Left cardiac atrium (tissue), 4 donors: ENCODE measurements at regions not wholly inside any gene's neighbourhood (a gene's known extent, or its start where the extent isn't known, plus 50 kb on each side); places are given as distances from the start of the nearest gene placed in this dataset.
"Not testable (repeated sequence)": the region's sequence is repeated elsewhere in the genome, so short reads cannot be mapped to it uniquely, and the experiment has no call there.

Source experiments
- ATAC-seq, 2 donors: fragments of 200-7000 bp; cut with Tn5 transposase; one replicate each; pipeline ENCODE4 v1.9.1; 2020; ENCODE audit warnings: mild to moderate bottlenecking in 2 of 2, moderate library complexity in 2 of 2
- DNase-seq: peaks from one replicate; pipeline ENCODE4 v3.0.0-alpha.2; 2020
- intact Hi-C, 2 donors: fragments of 100-400 bp; cut with DNase I; formaldehyde crosslinking; loops; one replicate each; pipeline versions ENCODE4 v1.14.1 to v1.15.1; 2022 to 2023
- donor health status: DM: no; HTN: yes; CAD: no.
- donor health status: DM: no; HTN: yes; CAD: no; lungs with severe emphysema.
- donor health status: DM: yes; HTN: yes; CAD: no.
- donor health status: Dilated cardiomyopathy.

GRCh38 chr11:13127161-13127560 lies 118.0 kb downstream of the RASSF10 start:
- no peak for DNase-seq
- ATAC-seq: no peak
- intact Hi-C loops: no loop called here

- intact Hi-C loops: no loop called here
- DNase-seq: no peak
- ATAC-seq: no peak
These were observed 119.2 kb downstream of the RASSF10 start for GRCh38 chr11:13128354-13128753.

GRCh38 chr11:13134066-13134465 lies 125.0 kb downstream of the RASSF10 start:
- DNase-seq: no peak

GRCh38 chr11:13134886-13135285 lies 125.8 kb downstream of the RASSF10 start:
- intact Hi-C loops: no loop called here
- DNase-seq (no peak), ATAC-seq (no peak)

More at GRCh38 chr11:13134066-13134465, 125.0 kb downstream of the RASSF10 start:
- intact Hi-C loops: no loop called here
- no peak for ATAC-seq

GRCh38 chr11:13135385-13136271 lies 126.5 kb downstream of the RASSF10 start:
- DNase-seq (no peak), ATAC-seq (peak in 1 of 2 donors; percentile 48)
- intact Hi-C loops: no loop called here

GRCh38 chr11:13136272-13136596 lies 127.1 kb downstream of the RASSF10 start:
- intact Hi-C loops: no loop called here
- no peak for ATAC-seq
- no peak for DNase-seq

GRCh38 chr11:13137844-13138301 lies 128.8 kb downstream of the RASSF10 start:
- no peak for DNase-seq
- intact Hi-C loops: no loop called here

GRCh38 chr11:13139085-13139484 lies 130.0 kb downstream of the RASSF10 start:
- DNase-seq, intact Hi-C loops, ATAC-seq: not testable (repeated sequence)

More at GRCh38 chr11:13137844-13138301, 128.8 kb downstream of the RASSF10 start:
- ATAC-seq: no peak

- ATAC-seq (no peak), DNase-seq (no peak)
- intact Hi-C loops: no loop called here
These were observed 131.1 kb downstream of the RASSF10 start for GRCh38 chr11:13140028-13140870.

GRCh38 chr11:13140873-13141655 lies 131.9 kb downstream of the RASSF10 start:
- ATAC-seq: no peak
- DNase-seq: no peak
- intact Hi-C loops: no loop called here

GRCh38 chr11:13141731-13142709 lies 132.9 kb downstream of the RASSF10 start:
- ATAC-seq: peak in 1 of 2 donors; percentile 88
- intact Hi-C loops: no loop called here
- DNase-seq: peak; percentile 70

- intact Hi-C loops: no loop called here
- ATAC-seq (no peak), DNase-seq (no peak)
These were observed 133.9 kb upstream of the BMAL1 start for GRCh38 chr11:13143486-13144297.

- intact Hi-C loops: no loop called here
- ATAC-seq: no peak
These were observed 132.1 kb upstream of the BMAL1 start for GRCh38 chr11:13145461-13145860.

GRCh38 chr11:13149991-13150390 lies 127.6 kb upstream of the BMAL1 start:
- intact Hi-C loops: loop anchor here (5.0 to 10.0 kb wide), 2 partner anchors 183 to 185 kb away; no protein-coding TSS in a partner anchor
- ATAC-seq (no peak), DNase-seq (no peak)

More at GRCh38 chr11:13145461-13145860, 132.1 kb upstream of the BMAL1 start:
- no peak for DNase-seq

- intact Hi-C loops: loop anchor here (5.0 to 10.0 kb wide), 2 partner anchors 183 to 186 kb away; no protein-coding TSS in a partner anchor
- DNase-seq (no peak), ATAC-seq (no peak)
These were observed 127.1 kb upstream of the BMAL1 start for GRCh38 chr11:13150487-13150886.

- intact Hi-C loops: loop anchor here (5.0 to 10.0 kb wide), 2 partner anchors 185 to 187 kb away; no protein-coding TSS in a partner anchor
- DNase-seq (no peak), ATAC-seq (no peak)
These were observed 125.3 kb upstream of the BMAL1 start for GRCh38 chr11:13152264-13152663.
